Activated B cell treated with CpG ODN at 0.5 μM for 24 hours (primary cell): ENCODE measurements at regions not wholly inside any gene's neighbourhood (a gene's known extent, or its start where the extent isn't known, plus 50 kb on each side); places are given as distances from the start of the nearest gene placed in this dataset.

Source experiments
- ATAC-seq: fragments of 200-7000 bp; cut with Tn5 transposase; one replicate; pipeline ENCODE4 v1.10.0; 2021; ENCODE audit warnings: low read depth, mild to moderate bottlenecking, moderate library complexity
- CTCF ChIA-PET: fragments of 350-600 bp; sonication (Branson Sonifier 250); formaldehyde crosslinking; loops from one replicate; lab custom pipeline; 2021; ENCODE audit warnings: antibody characterized with exemption; lab: Charles Lee
- POLR2A ChIA-PET: fragments of 350-600 bp; sonication (Branson Sonifier 250); formaldehyde crosslinking; loops from one replicate; lab custom pipeline; 2021; ENCODE audit warnings: antibody characterized with exemption; lab: Charles Lee
- DNase-seq: peaks from one replicate; pipeline ENCODE4 v3.0.0; 2022
- H3K27ac Mint-ChIP-seq: one replicate; pipeline ENCODE4 v1.8.0; 2020; ENCODE audit warnings: mixed read lengths
- H3K27me3 Mint-ChIP-seq: one replicate; pipeline ENCODE4 v1.8.0; 2021; ENCODE audit warnings: mixed read lengths
- H3K36me3 Mint-ChIP-seq: one replicate; pipeline ENCODE4 v1.8.0; 2021; ENCODE audit warnings: low read depth, mixed read lengths
- H3K4me1 Mint-ChIP-seq: one replicate; pipeline ENCODE4 v1.8.0; 2021; ENCODE audit warnings: mixed read lengths
- H3K4me3 Mint-ChIP-seq: one replicate; pipeline ENCODE4 v1.8.0; 2020; ENCODE audit warnings: mild to moderate bottlenecking, mixed read lengths
- H3K9me3 Mint-ChIP-seq: one replicate; pipeline ENCODE4 v1.8.0; 2020; ENCODE audit warnings: mixed read lengths
- intact Hi-C: fragments of 100-400 bp; cut with micrococcal nuclease; formaldehyde crosslinking; loops from one replicate; pipeline ENCODE4 v1.15.1; 2024
- TF ChIP-seq, protein P1 (sequence below): fragments of 200-600 bp; IDR thresholded peaks from one replicate; pipeline ENCODE4 v1.8.0; 2022; ENCODE audit warnings: antibody characterized with exemption, mild to moderate bottlenecking

DNA sequence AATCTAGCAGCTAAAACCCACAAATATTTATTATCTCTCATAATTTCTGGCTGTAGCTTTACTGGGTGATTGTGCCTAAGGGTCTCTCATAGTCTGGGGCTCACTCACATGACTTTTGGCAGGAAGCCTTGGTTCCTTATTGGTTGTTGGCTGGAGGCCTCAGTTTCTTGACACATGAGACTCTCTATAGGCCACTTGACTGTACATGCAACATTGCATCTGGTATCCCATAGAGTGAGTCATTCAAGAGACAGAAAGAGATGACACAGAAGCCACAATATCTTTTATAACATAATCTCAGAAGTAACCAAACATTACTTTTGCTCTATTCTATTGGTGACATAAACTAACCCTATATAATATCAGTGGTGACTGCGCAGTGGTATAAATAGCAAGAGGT lies 128.5 kb upstream of the HNRNPU start:
- ChIA-PET POLR2A (no interaction called here), CTCF (no interaction called here)
- TF ChIP-seq, protein P1, sequence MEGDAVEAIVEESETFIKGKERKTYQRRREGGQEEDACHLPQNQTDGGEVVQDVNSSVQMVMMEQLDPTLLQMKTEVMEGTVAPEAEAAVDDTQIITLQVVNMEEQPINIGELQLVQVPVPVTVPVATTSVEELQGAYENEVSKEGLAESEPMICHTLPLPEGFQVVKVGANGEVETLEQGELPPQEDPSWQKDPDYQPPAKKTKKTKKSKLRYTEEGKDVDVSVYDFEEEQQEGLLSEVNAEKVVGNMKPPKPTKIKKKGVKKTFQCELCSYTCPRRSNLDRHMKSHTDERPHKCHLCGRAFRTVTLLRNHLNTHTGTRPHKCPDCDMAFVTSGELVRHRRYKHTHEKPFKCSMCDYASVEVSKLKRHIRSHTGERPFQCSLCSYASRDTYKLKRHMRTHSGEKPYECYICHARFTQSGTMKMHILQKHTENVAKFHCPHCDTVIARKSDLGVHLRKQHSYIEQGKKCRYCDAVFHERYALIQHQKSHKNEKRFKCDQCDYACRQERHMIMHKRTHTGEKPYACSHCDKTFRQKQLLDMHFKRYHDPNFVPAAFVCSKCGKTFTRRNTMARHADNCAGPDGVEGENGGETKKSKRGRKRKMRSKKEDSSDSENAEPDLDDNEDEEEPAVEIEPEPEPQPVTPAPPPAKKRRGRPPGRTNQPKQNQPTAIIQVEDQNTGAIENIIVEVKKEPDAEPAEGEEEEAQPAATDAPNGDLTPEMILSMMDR: no peak
- Mint-ChIP-seq H3K4me3 (no peak overlapping the region), H3K27me3 (no peaks in the 10 kb centered on the region), H3K9me3 (no peaks in the 10 kb centered on the region), H3K4me1 (no peaks in the 10 kb centered on the region), H3K36me3 (no peaks in the 10 kb centered on the region), H3K27ac (no peak overlapping the region)
- intact Hi-C loops: no loop called here
- DNase-seq (no peak), ATAC-seq (no peak)

DNA sequence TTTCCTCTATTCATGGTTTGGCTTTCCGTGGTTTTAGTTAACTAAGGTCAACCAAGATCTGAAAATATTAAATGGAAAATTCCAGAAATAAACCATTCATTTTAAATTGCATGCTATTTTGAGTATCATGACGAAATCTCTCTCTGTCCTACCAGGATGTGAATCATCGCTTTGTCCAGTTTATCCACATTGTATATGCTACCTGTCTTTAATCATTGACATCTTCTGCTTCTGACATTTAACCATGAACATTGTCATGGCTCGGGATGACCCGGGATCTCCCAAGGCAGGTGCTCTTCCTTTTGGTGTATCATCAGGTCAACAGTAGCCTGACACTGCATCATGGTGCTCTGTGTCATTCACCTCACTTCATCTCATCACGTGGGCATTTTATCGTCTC lies 125.5 kb upstream of the HNRNPU start:
- Mint-ChIP-seq H3K4me3 (no peak overlapping the region), H3K27ac (no peak overlapping the region), H3K27me3 (no peaks in the 10 kb centered on the region), H3K36me3 (no peaks in the 10 kb centered on the region), H3K4me1 (peaks cover 11% of the 10 kb centered on the region), H3K9me3 (no peaks in the 10 kb centered on the region)
- POLR2A ChIA-PET: no interaction called here
- ATAC-seq (no peak), DNase-seq (no peak)
- TF ChIP-seq, protein P1: no peak
- intact Hi-C loops: no loop called here
- CTCF ChIA-PET: no interaction called here

DNA sequence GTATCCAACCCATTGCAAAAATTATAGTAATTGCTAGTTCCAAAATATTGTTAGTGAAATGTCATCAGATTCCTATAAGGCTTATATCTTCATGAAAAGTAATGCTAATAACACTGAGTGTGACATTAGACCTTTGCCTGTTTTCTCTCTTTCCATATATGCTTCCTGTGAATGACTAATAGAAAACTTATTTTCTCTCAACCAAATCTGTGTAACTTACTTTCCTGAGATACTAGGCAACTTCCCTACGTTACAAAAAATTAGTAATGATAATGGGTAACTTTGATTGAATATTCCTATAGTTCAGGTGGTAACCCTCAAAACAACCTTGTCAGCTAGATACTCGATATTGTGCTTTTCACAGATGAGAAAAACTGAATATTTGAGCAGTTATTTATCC lies 124.2 kb upstream of the HNRNPU start:
- ATAC-seq (no peak), DNase-seq (no peak)
- Mint-ChIP-seq H3K4me3 (no peak overlapping the region), H3K4me1 (peaks cover 11% of the 10 kb centered on the region), H3K27me3 (no peaks in the 10 kb centered on the region), H3K9me3 (no peaks in the 10 kb centered on the region), H3K36me3 (no peaks in the 10 kb centered on the region), H3K27ac (no peak overlapping the region)
- CTCF ChIA-PET: no interaction called here
- POLR2A ChIA-PET: no interaction called here
- intact Hi-C loops: no loop called here
- TF ChIP-seq, protein P1: no peak

DNA sequence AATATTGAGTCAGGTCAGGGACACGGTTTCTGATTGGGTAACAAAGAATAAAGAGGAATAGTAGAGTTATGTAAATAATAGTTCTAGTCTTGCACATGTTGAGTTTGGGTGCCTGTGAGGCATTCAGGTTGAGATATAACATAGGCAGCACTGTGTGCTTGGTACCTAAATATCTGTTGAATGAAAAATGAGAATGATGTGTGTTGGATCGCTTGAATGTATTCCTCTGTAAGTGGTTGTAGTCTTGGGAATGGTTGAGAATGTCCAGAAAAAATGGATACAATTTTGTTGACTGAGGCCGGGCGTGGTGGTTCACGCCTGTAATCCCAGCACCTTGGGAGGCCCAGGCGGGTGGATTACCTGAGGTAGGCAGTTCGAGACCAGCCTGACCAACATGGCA lies 116.3 kb upstream of the HNRNPU start:
- no peak overlapping the region for H3K4me3 Mint-ChIP-seq
- intact Hi-C loops: no loop called here
- POLR2A ChIA-PET: no interaction called here
- DNase-seq: no peak
- CTCF ChIA-PET: no interaction called here
- H3K27me3 Mint-ChIP-seq: no peaks in the 10 kb centered on the region
- no peaks in the 10 kb centered on the region for H3K36me3 Mint-ChIP-seq
- TF ChIP-seq, protein P1: no peak
- H3K27ac Mint-ChIP-seq: no peak overlapping the region
- H3K9me3 Mint-ChIP-seq: no peaks in the 10 kb centered on the region
- ATAC-seq: no peak
- no peaks in the 10 kb centered on the region for H3K4me1 Mint-ChIP-seq

DNA sequence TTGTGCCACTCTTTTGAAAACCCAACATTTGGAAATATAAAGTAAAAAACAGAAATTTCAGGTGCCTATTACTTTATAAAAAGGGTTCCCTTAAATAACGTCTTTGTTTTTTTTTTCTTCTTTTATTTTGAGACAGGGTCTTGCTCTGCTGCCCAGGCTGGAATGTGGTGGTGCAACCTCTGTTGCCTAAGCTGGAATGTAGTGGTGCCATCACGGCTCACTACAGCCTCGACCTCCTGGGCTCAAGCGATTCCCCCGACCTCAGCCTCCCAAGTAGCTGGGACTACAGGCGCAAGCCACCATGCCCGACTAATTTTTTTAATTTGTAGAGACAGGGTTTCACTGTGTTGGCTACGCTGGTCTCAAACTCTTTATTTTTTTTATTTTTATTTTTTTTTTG lies 110.2 kb upstream of the HNRNPU start:
- TF ChIP-seq, protein P1: no peak
- CTCF ChIA-PET: no interaction called here
- DNase-seq (no peak), ATAC-seq (no peak)
- Mint-ChIP-seq H3K27me3 (no peaks in the 10 kb centered on the region), H3K9me3 (no peaks in the 10 kb centered on the region), H3K36me3 (peaks cover 13% of the 10 kb centered on the region), H3K4me3 (no peak overlapping the region), H3K27ac (no peak overlapping the region), H3K4me1 (peaks cover 11% of the 10 kb centered on the region)
- intact Hi-C loops: loop anchor here (10.0 kb wide), 1 partner anchor 1600 kb away; no protein-coding TSS in a partner anchor
- POLR2A ChIA-PET: interaction anchor here (1.1 to 5.8 kb wide), 2 partner anchors 111 to 140 kb away, joined by 3 to 239 read pairs; partner anchors contain the start of genes COX20 and HNRNPU
